ENCODE measurements at regions not wholly inside any gene's neighbourhood (a gene's known extent, or its start where the extent isn't known, plus 50 kb on each side); places are given as distances from the start of the nearest gene placed in this dataset.
A peak's percentile ranks its signal among the peaks of the same experiment; 100 is the strongest.

GRCh38 chr5:56740868-56741267 lies 74.5 kb upstream of the MAP3K1 start:
- WGBS, 2 experiments (ENCODE audit: low coverage in 1 of 2, low lambda C conversion rate in 2 of 2, missing lambda C conversion rate in 2 of 2), result 68 to 76% methylated on average over 4 of the region's 4 CpGs
- no peak for DNase-seq
- Histone ChIP-seq H3K79me2 (ENCODE audit: insufficient read depth) (no peaks in the 10 kb centered on the region), H3K9ac (no peak overlapping the region), H3K4me1 (ENCODE audit: insufficient read depth) (0 out of 2 replicates have a peak, but pooled peaks cover 7% of the 10 kb centered on the region), H4K20me1 (ENCODE audit: insufficient read depth) (no peaks in the 10 kb centered on the region; the same call in 1 of the 2 replicates), H3K4me2 (ENCODE audit: unreplicated experiment) (no peak overlapping the region), H3F3A (ENCODE audit: insufficient read depth) (no peaks in the 10 kb centered on the region), H3K27me3 (replicated peaks; ENCODE audit: insufficient read depth) (no peaks in the 10 kb centered on the region), H3K27ac (no peak overlapping the region), H3K4me3 (no peak overlapping the region), H3K36me3 (ENCODE audit: low read depth) (no peaks in the 10 kb centered on the region), H2AFZ (no peak overlapping the region), H3K9me3 (ENCODE audit: low read depth) (no peaks in the 10 kb centered on the region), H3K9me2 (ENCODE audit: insufficient read depth) (no peaks in the 10 kb centered on the region)
- TF ChIP-seq EZH2 (IDR thresholded peaks at IDR 0.05; ENCODE audit: insufficient read depth, poor library complexity, severe bottlenecking), result no peak
- no peak for TF ChIP-seq EZH2phosphoT487 (IDR thresholded peaks at IDR 0.05; ENCODE audit: insufficient read depth, low read depth)
- in situ Hi-C loops (cut with MboI), result no loop called here

- H3K9me2 ChIP-seq (ENCODE audit: insufficient read depth), result no peaks in the 10 kb centered on the region
- H3K4me1 ChIP-seq (ENCODE audit: insufficient read depth), result 0 out of 2 replicates have a peak, but pooled peaks cover 7% of the 10 kb centered on the region
- TF ChIP-seq EZH2 (IDR thresholded peaks at IDR 0.05; ENCODE audit: insufficient read depth, poor library complexity, severe bottlenecking) (no peak), EZH2phosphoT487 (IDR thresholded peaks at IDR 0.05; ENCODE audit: insufficient read depth, low read depth) (no peak)
- H3K36me3 ChIP-seq (ENCODE audit: low read depth), result no peaks in the 10 kb centered on the region
- WGBS, 2 experiments (ENCODE audit: low coverage in 1 of 2, low lambda C conversion rate in 2 of 2, missing lambda C conversion rate in 2 of 2), result 12 to 22% methylated on average over 1 of the region's 1 CpG
- H3F3A ChIP-seq (ENCODE audit: insufficient read depth), result no peaks in the 10 kb centered on the region
- H3K27ac ChIP-seq, result no peak overlapping the region
- H3K4me2 ChIP-seq (ENCODE audit: unreplicated experiment), result no peak overlapping the region
- H3K27me3 ChIP-seq (replicated peaks; ENCODE audit: insufficient read depth), result no peaks in the 10 kb centered on the region
- no peaks in the 10 kb centered on the region for H3K9me3 ChIP-seq (ENCODE audit: low read depth)
- no peak overlapping the region for H2AFZ ChIP-seq
- no peak for DNase-seq
- no peak overlapping the region for H3K9ac ChIP-seq
- in situ Hi-C loops (cut with MboI), result no loop called here
- H4K20me1 ChIP-seq (ENCODE audit: insufficient read depth), result no peaks in the 10 kb centered on the region; the same call in 1 of the 2 replicates
- no peak overlapping the region for H3K4me3 ChIP-seq
- no peaks in the 10 kb centered on the region for H3K79me2 ChIP-seq (ENCODE audit: insufficient read depth)
Observed at GRCh38 chr5:56739990-56740389, 75.4 kb upstream of the MAP3K1 start.

GRCh38 chr5:56737951-56738606 lies 77.3 kb upstream of the MAP3K1 start:
- Histone ChIP-seq H3F3A (ENCODE audit: insufficient read depth) (no peaks in the 10 kb centered on the region), H3K4me2 (ENCODE audit: unreplicated experiment) (no peak overlapping the region), H3K4me1 (ENCODE audit: insufficient read depth) (0 out of 2 replicates have a peak, but pooled peaks cover 7% of the 10 kb centered on the region), H3K36me3 (ENCODE audit: low read depth) (no peaks in the 10 kb centered on the region), H2AFZ (no peak overlapping the region), H3K9me3 (ENCODE audit: low read depth) (no peaks in the 10 kb centered on the region), H3K79me2 (ENCODE audit: insufficient read depth) (no peaks in the 10 kb centered on the region), H3K9ac (no peak overlapping the region), H3K4me3 (no peak overlapping the region), H4K20me1 (ENCODE audit: insufficient read depth) (no peaks in the 10 kb centered on the region; the same call in 1 of the 2 replicates), H3K27ac (no peak overlapping the region), H3K27me3 (replicated peaks; ENCODE audit: insufficient read depth) (no peaks in the 10 kb centered on the region), H3K9me2 (ENCODE audit: insufficient read depth) (no peaks in the 10 kb centered on the region)
- 77 to 78% methylated on average over 6 of the region's 6 CpGs for WGBS, 2 experiments (ENCODE audit: low coverage in 1 of 2, low lambda C conversion rate in 2 of 2, missing lambda C conversion rate in 2 of 2)
- TF ChIP-seq EZH2phosphoT487 (IDR thresholded peaks at IDR 0.05; ENCODE audit: insufficient read depth, low read depth), result no peak
- in situ Hi-C loops (cut with MboI), result no loop called here
- no peak for DNase-seq

GRCh38 chr5:56737002-56737621 lies 78.2 kb upstream of the MAP3K1 start:
- peak; percentile 44 for DNase-seq
- no peaks in the 10 kb centered on the region for H3F3A ChIP-seq (ENCODE audit: insufficient read depth)
- in situ Hi-C loops (cut with MboI), result no loop called here
- no peaks in the 10 kb centered on the region; the same call in 1 of the 2 replicates for H4K20me1 ChIP-seq (ENCODE audit: insufficient read depth)
- H2AFZ ChIP-seq, result peak overlapping the region; percentile 0; the same call in 1 of the 2 replicates
- TF ChIP-seq EZH2phosphoT487 (IDR thresholded peaks at IDR 0.05; ENCODE audit: insufficient read depth, low read depth) (no peak), EZH2 (IDR thresholded peaks at IDR 0.05; ENCODE audit: insufficient read depth, poor library complexity, severe bottlenecking) (no peak)
- H3K36me3 ChIP-seq (ENCODE audit: low read depth), result no peaks in the 10 kb centered on the region
- 0 out of 2 replicates have a peak, but pooled peaks cover 7% of the 10 kb centered on the region for H3K4me1 ChIP-seq (ENCODE audit: insufficient read depth)
- no peak overlapping the region for H3K4me3 ChIP-seq
- no peaks in the 10 kb centered on the region for H3K9me3 ChIP-seq (ENCODE audit: low read depth)
- H3K9ac ChIP-seq, result no peak overlapping the region
- H3K79me2 ChIP-seq (ENCODE audit: insufficient read depth), result no peaks in the 10 kb centered on the region
- no peaks in the 10 kb centered on the region for H3K9me2 ChIP-seq (ENCODE audit: insufficient read depth)
- H3K27me3 ChIP-seq (replicated peaks; ENCODE audit: insufficient read depth), result no peaks in the 10 kb centered on the region; the same call in 1 of the 2 replicates
- no peak overlapping the region for H3K4me2 ChIP-seq (ENCODE audit: unreplicated experiment)
- H3K27ac ChIP-seq, result no peak overlapping the region
- 46% methylated on average over 5 of the region's 5 CpGs for WGBS, 2 experiments (ENCODE audit: low coverage in 1 of 2, low lambda C conversion rate in 2 of 2, missing lambda C conversion rate in 2 of 2)

Data from GM23248 (cell line).